Right atrium auricular region (tissue), 2 donors: ENCODE measurements at regions not wholly inside any gene's neighbourhood (a gene's known extent, or its start where the extent isn't known, plus 50 kb on each side); places are given as distances from the start of the nearest gene placed in this dataset.

Experiments
- DNase-seq: peaks from one replicate; pipeline ENCODE4 v3.0.0-alpha.2; 2019; ENCODE audit warnings: low spot score
- H3K27ac ChIP-seq, 2 donors: fragments of 200-600 bp; sonication (generic); 1 replicate in 1 of 2; 2 replicates in 1 of 2; pipeline ENCODE4 v1.5.1; 2016 to 2019
- H3K27me3 ChIP-seq, 2 donors: fragments of 200-600 bp; sonication (generic); one replicate each; pipeline versions ENCODE4 v1.5.1 to v1.6.0; 2017 to 2019
- H3K36me3 ChIP-seq: fragments of 200-600 bp; sonication (generic); one replicate; pipeline ENCODE4 v1.5.1; 2016
- H3K4me1 ChIP-seq, 2 donors: fragments of 200-600 bp; sonication (generic); one replicate each; pipeline versions ENCODE4 v1.5.1 to v1.6.0; 2017 to 2019
- H3K4me3 ChIP-seq, 2 donors: fragments of 200-600 bp; sonication (generic); 1 replicate in 1 of 2; 2 replicates in 1 of 2; pipeline ENCODE4 v1.5.1; 2017 to 2019; ENCODE audit warnings: mild to moderate bottlenecking in 1 of 2, moderate library complexity in 1 of 2
- H3K9me3 ChIP-seq, 2 donors: fragments of 200-600 bp; sonication (generic); one replicate each; pipeline ENCODE4 v1.5.1; 2019
- CTCF ChIP-seq, 2 donors: fragments of 200-600 bp; sonication (generic); IDR thresholded peaks; one replicate each; pipeline ENCODE4 v1.5.1; 2019; ENCODE audit warnings: antibody characterized with exemption in 2 of 2

GRCh38 chr3:194267744-194268653 lies 83.1 kb downstream of the CPN2 start:
- peaks cover 0 to 90% of the 10 kb centered on the region in 2 donors for H3K4me1 ChIP-seq
- peak overlapping the region; percentile 88 to 95 for H3K27ac ChIP-seq
- no peak overlapping the region for H3K4me3 ChIP-seq
- TF ChIP-seq CTCF (IDR thresholded peaks at IDR 0.05) = no peak
- no peaks in the 10 kb centered on the region for H3K27me3 ChIP-seq
- H3K36me3 ChIP-seq = no peaks in the 10 kb centered on the region
- no peaks in the 10 kb centered on the region for H3K9me3 ChIP-seq
- DNase-seq = peak; percentile 92

GRCh38 chr3:194268654-194269512 lies 82.2 kb downstream of the CPN2 start:
- peak overlapping the region; percentile 88 to 95 for H3K27ac ChIP-seq
- peak; percentile 58 for DNase-seq
- peaks cover 0 to 98% of the 10 kb centered on the region in 2 donors for H3K4me1 ChIP-seq
- no peaks in the 10 kb centered on the region for H3K9me3 ChIP-seq
- no peak for TF ChIP-seq CTCF (IDR thresholded peaks at IDR 0.05)
- H3K4me3 ChIP-seq = no peak overlapping the region
- H3K36me3 ChIP-seq = no peaks in the 10 kb centered on the region
- no peaks in the 10 kb centered on the region for H3K27me3 ChIP-seq

GRCh38 chr3:194269610-194270145 lies 81.5 kb downstream of the CPN2 start:
- no peak overlapping the region for H3K4me3 ChIP-seq
- no peaks in the 10 kb centered on the region for H3K27me3 ChIP-seq
- H3K4me1 ChIP-seq = peaks cover 0 to 97% of the 10 kb centered on the region in 2 donors
- peak; percentile 93 for DNase-seq
- H3K27ac ChIP-seq = peak overlapping the region; percentile 88 to 95
- H3K36me3 ChIP-seq = no peaks in the 10 kb centered on the region
- peak; percentile 30 to 73 for TF ChIP-seq CTCF (IDR thresholded peaks at IDR 0.05)
- no peaks in the 10 kb centered on the region for H3K9me3 ChIP-seq

GRCh38 chr3:194270627-194271459 lies 80.3 kb downstream of the CPN2 start:
- TF ChIP-seq CTCF (IDR thresholded peaks at IDR 0.05) = no peak
- H3K36me3 ChIP-seq = no peaks in the 10 kb centered on the region
- peak overlapping the region; percentile 88 to 95 for H3K27ac ChIP-seq
- no peak overlapping the region for H3K4me3 ChIP-seq
- no peaks in the 10 kb centered on the region for H3K27me3 ChIP-seq
- peak; percentile 92 for DNase-seq
- H3K4me1 ChIP-seq = peaks cover 0 to 85% of the 10 kb centered on the region in 2 donors
- H3K9me3 ChIP-seq = no peaks in the 10 kb centered on the region

- no peak for DNase-seq
- no peak for TF ChIP-seq CTCF (IDR thresholded peaks at IDR 0.05)
- Histone ChIP-seq H3K9me3 (no peaks in the 10 kb centered on the region), H3K4me3 (no peak overlapping the region), H3K27me3 (no peaks in the 10 kb centered on the region), H3K27ac (peak overlapping the region; percentile 88 to 95), H3K36me3 (no peaks in the 10 kb centered on the region), H3K4me1 (peaks cover 0 to 81% of the 10 kb centered on the region in 2 donors)
Observed at GRCh38 chr3:194271460-194272035, 79.6 kb downstream of the CPN2 start.
